Muscle layer of duodenum (tissue), 2 donors: ENCODE measurements at regions not wholly inside any gene's neighbourhood (a gene's known extent, or its start where the extent isn't known, plus 50 kb on each side); places are given as distances from the start of the nearest gene placed in this dataset.
"Not testable (repeated sequence)": the region's sequence is repeated elsewhere in the genome, so short reads cannot be mapped to it uniquely, and the experiment has no call there.

Experiments
- H3K27ac ChIP-seq: one replicate; pipeline ENCODE4 v1.7.0; 2013; ENCODE audit warnings: mild to moderate bottlenecking, low read length
- H3K27me3 ChIP-seq: one replicate; pipeline ENCODE4 v1.7.0; 2013; ENCODE audit warnings: low read depth, mild to moderate bottlenecking, control low read depth, low read length
- H3K36me3 ChIP-seq, 2 donors: one replicate each; pipeline ENCODE4 v1.7.0; 2013; ENCODE audit warnings: low read length in 2 of 2, control low read depth in 1 of 2, mild to moderate bottlenecking in 1 of 2; ENCODE audit not compliant: insufficient read depth in 2 of 2, control insufficient read depth in 1 of 2
- H3K4me1 ChIP-seq, 2 donors: one replicate each; pipeline ENCODE4 v1.7.0; 2013; ENCODE audit warnings: low read length in 2 of 2, mild to moderate bottlenecking in 2 of 2, control low read depth in 1 of 2, moderate library complexity in 1 of 2; ENCODE audit not compliant: insufficient read depth in 2 of 2, control insufficient read depth in 1 of 2
- H3K4me3 ChIP-seq, 2 donors: one replicate each; pipeline ENCODE4 v1.7.0; 2013; ENCODE audit warnings: low read length in 2 of 2, low read depth in 1 of 2, mild to moderate bottlenecking in 1 of 2
- H3K9me3 ChIP-seq, 2 donors: one replicate each; pipeline ENCODE4 v1.7.0; 2013; ENCODE audit warnings: low read length in 2 of 2, control low read depth in 1 of 2, mild to moderate bottlenecking in 1 of 2; ENCODE audit not compliant: control insufficient read depth in 1 of 2
- donor health status: healthy.

DNA sequence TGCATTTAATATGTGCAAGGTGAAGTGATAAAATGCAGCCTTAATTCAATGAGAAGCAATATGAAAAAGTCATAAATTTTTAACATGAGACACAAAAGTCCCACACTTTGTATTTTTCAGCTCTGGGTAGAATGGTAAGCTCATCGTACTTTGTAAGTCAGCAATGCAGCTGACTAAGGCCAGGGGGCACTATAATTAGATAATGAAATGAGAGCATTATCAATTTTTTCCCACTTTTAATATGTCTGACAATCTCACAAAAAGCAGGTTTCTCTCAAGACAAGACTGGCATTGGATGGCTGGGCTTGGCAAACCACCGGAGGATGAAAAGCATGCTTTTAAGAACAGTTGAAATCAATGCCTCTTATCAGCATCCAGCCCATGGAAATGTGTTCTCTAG is 162.8 kb downstream of the FAM174A start:
- H3K27me3 ChIP-seq, result no peaks in the 10 kb centered on the region

GRCh38 chr5:100706776-100707175 is 171.6 kb downstream of the FAM174A start:
- Histone ChIP-seq H3K27ac (no peak overlapping the region), H3K36me3 (no peaks in the 10 kb centered on the region), H3K9me3 (peaks cover 0 to 2% of the 10 kb centered on the region in 2 donors), H3K27me3 (no peaks in the 10 kb centered on the region), H3K4me1 (no peaks in the 10 kb centered on the region), H3K4me3 (no peak overlapping the region)

More for the DNA sequence above, 162.8 kb downstream of the FAM174A start:
- H3K36me3 ChIP-seq, result no peaks in the 10 kb centered on the region
- H3K27ac ChIP-seq, result no peak overlapping the region
- no peaks in the 10 kb centered on the region for H3K9me3 ChIP-seq
- no peak overlapping the region for H3K4me3 ChIP-seq
- H3K4me1 ChIP-seq, result no peaks in the 10 kb centered on the region

DNA sequence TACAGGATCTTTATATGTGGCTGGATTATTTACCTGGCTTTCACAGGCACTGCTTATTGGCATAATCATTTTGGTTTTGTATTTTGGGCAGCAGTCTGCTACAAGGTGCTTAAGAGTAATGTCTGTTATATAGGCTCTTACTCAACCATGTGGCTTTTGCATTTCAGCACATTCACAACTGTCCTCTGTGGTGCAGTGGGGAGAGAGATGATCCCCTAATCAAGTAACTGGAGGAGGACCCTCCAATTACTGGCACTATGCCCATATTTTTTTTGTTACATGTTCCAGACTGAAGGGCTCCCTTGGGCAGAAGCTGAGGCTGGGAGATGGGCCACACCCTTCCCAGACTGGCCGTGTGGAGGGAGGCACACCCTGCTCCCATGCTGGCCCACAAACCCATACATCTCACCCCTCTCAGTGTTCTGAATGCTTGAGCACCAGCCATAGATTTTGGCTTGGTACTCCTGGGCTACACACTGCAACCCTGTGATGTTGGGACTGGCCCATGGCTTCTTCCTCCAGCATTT is 173.5 kb downstream of the FAM174A start:
- no peak overlapping the region for H3K27ac ChIP-seq
- H3K36me3 ChIP-seq, result no peaks in the 10 kb centered on the region
- H3K4me3 ChIP-seq, result no peak overlapping the region
- H3K4me1 ChIP-seq, result no peaks in the 10 kb centered on the region
- H3K27me3 ChIP-seq, result no peaks in the 10 kb centered on the region
- peaks cover 0 to 2% of the 10 kb centered on the region in 2 donors for H3K9me3 ChIP-seq

DNA sequence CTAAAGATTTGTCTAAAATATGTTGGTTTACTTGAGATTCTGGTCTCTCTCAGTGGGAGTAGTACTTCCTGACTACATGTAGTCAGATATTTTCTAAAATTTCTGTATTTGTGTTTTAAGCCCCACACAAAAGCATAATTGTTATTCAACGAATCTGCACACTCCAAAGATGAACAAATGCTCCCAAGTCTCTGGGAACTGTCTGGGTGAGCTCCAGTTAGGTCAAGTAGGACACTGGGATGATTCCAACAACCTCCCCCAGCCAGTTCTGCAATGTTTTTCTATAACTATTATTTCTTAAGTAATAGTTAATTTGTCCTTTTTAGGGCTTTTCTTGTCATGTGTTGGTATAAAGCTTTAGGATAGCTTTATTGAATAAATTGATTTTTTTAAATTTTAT is 174.6 kb downstream of the FAM174A start:
- no peaks in the 10 kb centered on the region for H3K27me3 ChIP-seq
- H3K36me3 ChIP-seq, result no peaks in the 10 kb centered on the region
- H3K4me1 ChIP-seq, result no peaks in the 10 kb centered on the region
- H3K9me3 ChIP-seq, result peaks cover 0 to 2% of the 10 kb centered on the region in 2 donors
- H3K27ac ChIP-seq, result no peak overlapping the region
- H3K4me3 ChIP-seq, result no peak overlapping the region

GRCh38 chr5:100714780-100715179 is 179.6 kb downstream of the FAM174A start:
- not testable (repeated sequence) for H3K36me3 ChIP-seq, H3K9me3 ChIP-seq, H3K27ac ChIP-seq

GRCh38 chr5:100722657-100723056 is 180.4 kb downstream of the ST8SIA4 start:
- no peaks in the 10 kb centered on the region for H3K36me3 ChIP-seq
- no peak overlapping the region for H3K27ac ChIP-seq
- H3K27me3 ChIP-seq, result no peaks in the 10 kb centered on the region
- H3K4me3 ChIP-seq, result no peak overlapping the region
- H3K4me1 ChIP-seq, result no peaks in the 10 kb centered on the region
- no peaks in the 10 kb centered on the region for H3K9me3 ChIP-seq

More at GRCh38 chr5:100714780-100715179, 179.6 kb downstream of the FAM174A start:
- H3K4me1 ChIP-seq, H3K4me3 ChIP-seq, H3K27me3 ChIP-seq: not testable (repeated sequence)

DNA sequence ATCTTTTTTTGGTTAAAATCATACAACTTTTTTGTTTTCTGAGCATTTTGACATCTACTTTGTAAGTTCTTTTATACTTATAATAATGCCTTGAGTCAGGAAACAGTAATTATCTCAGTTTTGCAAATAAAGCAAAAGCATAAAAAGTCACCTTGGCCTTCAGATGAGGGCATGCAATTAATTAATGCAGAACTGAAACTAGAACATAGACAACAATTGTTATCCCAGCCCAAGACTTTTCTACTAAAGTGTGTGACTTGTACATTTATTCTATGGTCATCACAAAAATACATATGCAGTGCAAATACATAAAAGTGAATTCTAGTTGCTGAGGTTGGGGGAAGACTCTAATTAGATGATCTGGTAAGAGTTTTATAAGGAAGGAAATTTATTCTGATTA is 179.9 kb downstream of the ST8SIA4 start:
- H3K4me1 ChIP-seq, result no peaks in the 10 kb centered on the region
- no peak overlapping the region for H3K4me3 ChIP-seq

GRCh38 chr5:100726116-100726515 is 177.0 kb downstream of the ST8SIA4 start:
- Histone ChIP-seq H3K9me3 (no peaks in the 10 kb centered on the region), H3K4me1 (no peaks in the 10 kb centered on the region), H3K4me3 (no peak overlapping the region), H3K27ac (no peak overlapping the region), H3K27me3 (no peaks in the 10 kb centered on the region), H3K36me3 (no peaks in the 10 kb centered on the region)

More for the DNA sequence above, 179.9 kb downstream of the ST8SIA4 start:
- no peak overlapping the region for H3K27ac ChIP-seq
- no peaks in the 10 kb centered on the region for H3K9me3 ChIP-seq
- H3K36me3 ChIP-seq, result no peaks in the 10 kb centered on the region
- H3K27me3 ChIP-seq, result no peaks in the 10 kb centered on the region

DNA sequence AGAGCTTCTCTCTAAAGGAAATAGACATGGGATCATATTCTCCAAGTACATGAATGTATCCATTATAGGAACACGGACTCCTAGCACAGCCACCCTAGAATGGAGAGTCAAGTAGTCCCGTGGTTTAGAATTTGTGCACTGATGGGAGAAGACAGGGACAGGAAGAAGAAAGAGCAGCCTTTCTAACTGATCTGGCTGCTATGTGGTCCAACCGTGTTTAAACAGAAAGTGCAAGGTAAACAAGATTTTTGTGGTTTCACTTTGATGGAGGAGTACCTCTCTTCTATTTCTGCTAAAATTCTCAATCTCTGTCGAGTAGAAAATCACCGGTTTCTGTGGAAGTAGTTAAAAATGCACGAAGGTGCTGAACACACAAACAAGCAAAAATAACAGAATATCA is 171.3 kb downstream of the ST8SIA4 start:
- Histone ChIP-seq H3K9me3 (no peaks in the 10 kb centered on the region), H3K36me3 (no peaks in the 10 kb centered on the region), H3K4me1 (no peaks in the 10 kb centered on the region), H3K27me3 (no peaks in the 10 kb centered on the region), H3K27ac (no peak overlapping the region), H3K4me3 (no peak overlapping the region)

DNA sequence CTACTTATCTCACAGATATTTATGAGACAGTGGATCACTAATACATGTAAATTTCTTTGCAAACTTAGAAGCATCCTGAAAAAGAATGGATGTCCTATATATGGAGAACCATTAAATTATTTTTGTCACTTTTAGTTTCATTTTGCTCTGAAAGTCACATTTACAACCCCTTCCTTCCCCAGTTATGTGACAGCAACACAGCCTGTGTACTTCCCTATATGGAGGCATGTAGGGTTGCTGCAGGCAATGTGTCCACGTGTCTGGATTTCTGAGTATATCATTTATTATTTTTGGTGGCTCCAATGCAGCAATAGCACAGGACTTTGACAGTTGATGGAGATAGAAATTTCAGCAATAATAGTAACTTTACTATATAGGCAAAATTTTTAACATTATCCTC is 156.4 kb downstream of the ST8SIA4 start:
- H3K27me3 ChIP-seq, result no peaks in the 10 kb centered on the region
- no peak overlapping the region for H3K27ac ChIP-seq

DNA sequence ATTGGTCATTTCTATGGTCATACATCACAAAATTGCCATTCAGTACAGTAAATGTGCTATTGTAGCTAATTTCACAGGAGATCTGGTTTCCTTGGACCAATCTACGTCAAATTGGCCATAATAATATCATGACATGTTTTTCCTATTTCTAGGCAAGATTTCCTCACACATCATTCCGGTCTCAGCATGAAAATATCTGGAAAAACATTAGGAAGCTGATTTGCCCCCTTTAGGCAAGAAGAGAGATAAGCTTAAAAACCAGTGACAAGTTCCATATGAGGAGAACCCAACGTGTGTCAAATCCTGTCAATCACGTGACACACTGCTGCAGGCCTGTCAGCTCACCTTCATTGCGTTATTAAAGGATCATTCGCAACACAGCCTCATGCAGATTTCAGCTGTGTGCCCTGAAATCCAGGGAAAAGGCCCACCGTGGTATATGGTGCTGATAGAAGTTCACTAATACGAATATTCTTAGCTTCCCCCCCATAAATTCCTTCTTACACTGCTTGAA is 153.3 kb downstream of the ST8SIA4 start:
- no peaks in the 10 kb centered on the region for H3K27me3 ChIP-seq
- no peak overlapping the region for H3K27ac ChIP-seq
- H3K9me3 ChIP-seq, result no peaks in the 10 kb centered on the region

More for the DNA sequence above, 156.4 kb downstream of the ST8SIA4 start:
- Histone ChIP-seq H3K4me1 (no peaks in the 10 kb centered on the region), H3K4me3 (no peak overlapping the region), H3K36me3 (no peaks in the 10 kb centered on the region), H3K9me3 (no peaks in the 10 kb centered on the region)

DNA sequence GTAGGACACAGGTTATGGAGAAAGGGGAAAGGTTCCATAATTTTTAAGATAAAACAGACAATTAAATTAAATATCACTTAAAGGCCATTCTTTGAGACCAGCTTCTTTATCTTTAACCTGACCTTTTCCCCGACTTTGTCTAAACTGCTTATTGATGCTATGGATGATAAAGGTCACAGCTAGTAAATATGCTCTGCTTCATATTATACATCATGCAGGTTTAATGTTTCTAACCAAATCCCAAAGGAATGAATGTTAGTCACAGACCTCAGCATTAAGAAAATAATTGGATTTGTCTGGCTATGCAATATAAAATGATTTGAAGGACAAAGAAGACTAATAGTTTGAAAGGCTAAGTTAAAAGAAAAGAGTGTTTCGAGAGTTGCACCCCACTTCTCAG is 147.6 kb downstream of the ST8SIA4 start:
- Histone ChIP-seq H3K27ac (no peak overlapping the region), H3K36me3 (no peaks in the 10 kb centered on the region), H3K27me3 (no peaks in the 10 kb centered on the region), H3K4me1 (no peaks in the 10 kb centered on the region), H3K4me3 (no peak overlapping the region), H3K9me3 (no peaks in the 10 kb centered on the region)

More for the DNA sequence above, 153.3 kb downstream of the ST8SIA4 start:
- no peaks in the 10 kb centered on the region for H3K4me1 ChIP-seq
- no peaks in the 10 kb centered on the region for H3K36me3 ChIP-seq
- no peak overlapping the region for H3K4me3 ChIP-seq
